ENCODE measurements at regions not wholly inside any gene's neighbourhood (a gene's known extent, or its start where the extent isn't known, plus 50 kb on each side); places are given as distances from the start of the nearest gene placed in this dataset.

DNA sequence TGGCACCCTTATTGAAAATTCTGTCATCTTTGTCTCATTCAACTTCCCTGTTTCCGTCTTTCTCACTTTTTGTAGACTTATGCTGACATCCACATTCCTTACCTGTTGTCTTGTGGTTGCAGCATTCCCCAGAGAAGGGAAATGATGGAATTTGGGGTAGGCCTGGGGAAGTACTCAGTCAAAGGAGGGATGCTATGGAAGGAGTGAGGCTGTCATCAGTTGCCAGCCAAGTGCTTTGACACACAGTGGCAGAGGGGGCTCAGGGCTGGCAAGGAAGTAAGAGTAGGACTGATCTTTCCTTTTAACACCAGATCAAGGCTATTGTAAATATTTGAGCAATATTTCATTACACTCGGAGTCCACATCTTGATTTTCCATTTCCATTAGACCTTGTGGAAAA lies 64.4 kb downstream of the RPLP1 start:
- whole genome bisulfite sequencing, 2 donors, result 82 to 87% methylated on average over 2 of the region's 2 CpGs
- Histone ChIP-seq H3K4me3 (no peak overlapping the region), H3K27ac (no peak overlapping the region), H3K9me3 (no peaks in the 10 kb centered on the region), H3K4me1 (no peaks in the 10 kb centered on the region), H3K36me3 (no peaks in the 10 kb centered on the region), H3K27me3 (no peaks in the 10 kb centered on the region)
- intact Hi-C loops (cut with DNase I), result no loop called here
- TF ChIP-seq, protein P1, sequence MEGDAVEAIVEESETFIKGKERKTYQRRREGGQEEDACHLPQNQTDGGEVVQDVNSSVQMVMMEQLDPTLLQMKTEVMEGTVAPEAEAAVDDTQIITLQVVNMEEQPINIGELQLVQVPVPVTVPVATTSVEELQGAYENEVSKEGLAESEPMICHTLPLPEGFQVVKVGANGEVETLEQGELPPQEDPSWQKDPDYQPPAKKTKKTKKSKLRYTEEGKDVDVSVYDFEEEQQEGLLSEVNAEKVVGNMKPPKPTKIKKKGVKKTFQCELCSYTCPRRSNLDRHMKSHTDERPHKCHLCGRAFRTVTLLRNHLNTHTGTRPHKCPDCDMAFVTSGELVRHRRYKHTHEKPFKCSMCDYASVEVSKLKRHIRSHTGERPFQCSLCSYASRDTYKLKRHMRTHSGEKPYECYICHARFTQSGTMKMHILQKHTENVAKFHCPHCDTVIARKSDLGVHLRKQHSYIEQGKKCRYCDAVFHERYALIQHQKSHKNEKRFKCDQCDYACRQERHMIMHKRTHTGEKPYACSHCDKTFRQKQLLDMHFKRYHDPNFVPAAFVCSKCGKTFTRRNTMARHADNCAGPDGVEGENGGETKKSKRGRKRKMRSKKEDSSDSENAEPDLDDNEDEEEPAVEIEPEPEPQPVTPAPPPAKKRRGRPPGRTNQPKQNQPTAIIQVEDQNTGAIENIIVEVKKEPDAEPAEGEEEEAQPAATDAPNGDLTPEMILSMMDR (IDR thresholded peaks at IDR 0.05), result no peak
- no peak for TF ChIP-seq EP300 (IDR thresholded peaks at IDR 0.05)
- TF ChIP-seq POLR2AphosphoS5 (IDR thresholded peaks at IDR 0.05), result no peak
- TF ChIP-seq POLR2A (IDR thresholded peaks at IDR 0.05), result no peak
- DNase-seq, result no peak

DNA sequence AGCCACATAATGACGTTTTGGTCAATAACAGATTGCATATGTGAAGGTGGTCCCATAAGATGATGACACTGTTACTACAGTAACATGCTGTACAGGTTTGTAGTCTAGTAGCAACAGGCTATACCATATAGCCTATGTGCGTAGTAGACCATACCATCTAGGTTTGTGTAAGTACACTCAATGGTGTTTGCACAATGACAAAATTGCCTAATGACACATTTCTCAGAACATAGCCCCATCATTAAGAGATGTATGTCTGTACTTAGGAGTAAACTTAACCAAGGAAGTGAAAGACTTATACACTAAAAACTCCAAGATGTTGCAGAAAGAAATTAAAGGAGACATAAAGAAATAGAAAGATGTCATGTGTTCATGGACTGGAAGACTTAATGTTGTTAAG lies 66.2 kb downstream of the RPLP1 start:
- 86 to 90% methylated on average over 2 of the region's 2 CpGs for WGBS, 2 donors
- no peaks in the 10 kb centered on the region for H3K27me3 ChIP-seq
- H3K9me3 ChIP-seq, result no peaks in the 10 kb centered on the region
- H3K27ac ChIP-seq, result no peak overlapping the region
- DNase-seq, result no peak
- no peaks in the 10 kb centered on the region for H3K4me1 ChIP-seq
- intact Hi-C loops (cut with DNase I), result no loop called here
- TF ChIP-seq, protein P1 (IDR thresholded peaks at IDR 0.05), result no peak
- TF ChIP-seq POLR2A (IDR thresholded peaks at IDR 0.05) (no peak), EP300 (IDR thresholded peaks at IDR 0.05) (no peak), POLR2AphosphoS5 (IDR thresholded peaks at IDR 0.05) (no peak)
- H3K4me3 ChIP-seq, result no peak overlapping the region
- H3K36me3 ChIP-seq, result no peaks in the 10 kb centered on the region

DNA sequence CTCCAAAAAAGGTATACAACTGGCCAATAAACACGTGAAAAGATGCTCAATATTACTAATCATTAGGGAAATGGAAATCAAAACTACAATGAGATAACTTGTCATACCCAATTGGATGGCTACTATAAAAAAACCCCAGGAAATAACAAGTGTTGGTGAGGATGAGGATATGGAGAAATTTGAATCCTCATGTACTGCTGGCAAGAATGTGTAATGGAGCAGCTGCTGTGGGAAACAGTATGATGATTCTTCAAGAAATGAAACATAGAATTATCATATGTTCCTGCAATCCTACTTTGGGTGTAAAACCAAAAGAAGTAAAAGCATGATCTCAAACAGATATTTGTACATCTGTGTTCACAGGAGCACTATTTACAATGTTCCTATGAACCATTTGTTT lies 67.4 kb downstream of the RPLP1 start:
- Histone ChIP-seq H3K27me3 (no peaks in the 10 kb centered on the region), H3K4me1 (no peaks in the 10 kb centered on the region), H3K9me3 (no peaks in the 10 kb centered on the region), H3K36me3 (no peaks in the 10 kb centered on the region), H3K4me3 (no peak overlapping the region), H3K27ac (no peak overlapping the region)
- intact Hi-C loops (cut with DNase I), result no loop called here
- DNase-seq, result no peak
- TF ChIP-seq POLR2AphosphoS5 (IDR thresholded peaks at IDR 0.05), result no peak
- TF ChIP-seq, protein P1 (IDR thresholded peaks at IDR 0.05), result no peak
- no peak for TF ChIP-seq POLR2A (IDR thresholded peaks at IDR 0.05)
- TF ChIP-seq EP300 (IDR thresholded peaks at IDR 0.05), result no peak
- 56 to 61% methylated on average over 1 of the region's 1 CpG for WGBS, 2 donors

DNA sequence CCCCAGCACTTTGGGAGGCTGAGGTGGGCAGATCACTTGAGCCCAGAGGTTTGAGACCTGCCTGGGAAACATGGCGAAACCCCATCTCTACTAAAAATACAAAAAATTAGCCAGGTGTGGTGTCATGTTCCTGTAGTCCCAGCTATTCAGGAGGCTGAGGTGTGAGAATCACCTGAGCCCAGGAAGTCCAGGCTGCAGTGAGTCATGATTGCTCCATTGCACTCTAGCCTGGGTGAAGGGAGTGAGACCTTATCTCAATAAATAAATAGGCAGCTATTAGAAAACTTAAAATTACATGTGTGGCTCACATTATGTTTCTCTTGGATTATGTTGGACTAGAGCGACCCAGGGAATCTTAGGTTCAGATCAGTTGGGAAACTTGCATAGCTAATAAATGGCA lies 69.7 kb downstream of the RPLP1 start:
- no peak overlapping the region for H3K27ac ChIP-seq
- H3K9me3 ChIP-seq, result no peaks in the 10 kb centered on the region
- H3K27me3 ChIP-seq, result no peaks in the 10 kb centered on the region
- H3K4me3 ChIP-seq, result no peak overlapping the region
- intact Hi-C loops (cut with DNase I), result no loop called here
- H3K36me3 ChIP-seq, result no peaks in the 10 kb centered on the region
- TF ChIP-seq EP300 (IDR thresholded peaks at IDR 0.05) (no peak), POLR2A (IDR thresholded peaks at IDR 0.05) (no peak), POLR2AphosphoS5 (IDR thresholded peaks at IDR 0.05) (no peak)
- TF ChIP-seq, protein P1 (IDR thresholded peaks at IDR 0.05), result no peak
- WGBS, 2 donors, result 94% methylated on average over 2 of the region's 2 CpGs
- H3K4me1 ChIP-seq, result no peaks in the 10 kb centered on the region
- DNase-seq, result no peak

All from sigmoid colon (tissue), 6 donors.